Right lobe of liver (tissue), 6 donors: ENCODE measurements at regions not wholly inside any gene's neighbourhood (a gene's known extent, or its start where the extent isn't known, plus 50 kb on each side); places are given as distances from the start of the nearest gene placed in this dataset.

Experiments used
- ATAC-seq, 4 donors: fragments of 200-7000 bp; cut with Tn5 transposase; one replicate each; pipeline ENCODE4 v1.9.1; 2020; ENCODE audit warnings: mild to moderate bottlenecking in 4 of 4, moderate library complexity in 4 of 4
- DNase-seq, 3 donors: peaks; one replicate each; pipeline ENCODE4 v3.0.0-alpha.2; 2020
- H3K27ac ChIP-seq, 3 donors: fragments of 200-600 bp; one replicate each; pipeline ENCODE4 v1.8.0; 2022
- H3K27me3 ChIP-seq, 2 donors: fragments of 200-600 bp; one replicate each; pipeline ENCODE4 v1.8.0; 2022
- H3K36me3 ChIP-seq, 4 donors: fragments of 200-600 bp; sonication (generic) in 1 of 4; one replicate each; pipeline versions ENCODE4 v1.5.1 to v1.8.0; 2017 to 2022; ENCODE audit warnings: control low read depth in 1 of 4
- H3K4me1 ChIP-seq, 4 donors: fragments of 200-600 bp; sonication (generic) in 1 of 4; one replicate each; pipeline versions ENCODE4 v1.5.1 to v1.8.0; 2017 to 2022; ENCODE audit warnings: control low read depth in 1 of 4
- H3K4me3 ChIP-seq, 3 donors: fragments of 200-600 bp; one replicate each; pipeline ENCODE4 v1.8.0; 2022
- H3K9me3 ChIP-seq, 4 donors: fragments of 200-600 bp; sonication (generic) in 1 of 4; one replicate each; pipeline versions ENCODE4 v1.5.1 to v1.8.0; 2017 to 2022; ENCODE audit warnings: control low read depth in 1 of 4
- CTCF ChIP-seq, 4 donors: fragments of 200-600 bp in 3 of 4; fragments of 450-650 bp in 1 of 4; IDR thresholded peaks; one replicate each; pipeline versions ENCODE4 v1.5.1 to v1.8.0; 2016 to 2022; ENCODE audit warnings: antibody characterized with exemption in 4 of 4, mild to moderate bottlenecking in 2 of 4
- POLR2A ChIP-seq: fragments of 450-650 bp; IDR thresholded peaks from one replicate; pipeline ENCODE4 v1.6.1; 2017; ENCODE audit warnings: antibody characterized with exemption, mild to moderate bottlenecking
- WGBS: methylation state at CpG from one replicate; pipeline ENCODE4 v1.1.6; 2018; ENCODE audit warnings: low coverage, low lambda C conversion rate; ENCODE audit not compliant: insufficient coverage; ENCODE audit errors: missing lambda C conversion rate; 5-methylcytosine and 5-hydroxymethylcytosine counted together
- intact Hi-C, 2 donors: fragments of 100-400 bp; cut with DNase I; formaldehyde crosslinking; loops; one replicate each; pipeline versions ENCODE4 v1.11.2 to v1.14.1; 2022
- donor health status: DM: no; HTN: yes; CAD: no.
- donor health status: DM: no; HTN: no; CAD: no.
- donor health status: DM: no; HTN: no; CAD: no.
- donor health status: DM: no; HTN: yes; CAD: no.
- donor health status: DM: no; HTN: yes; CAD: no.

DNA sequence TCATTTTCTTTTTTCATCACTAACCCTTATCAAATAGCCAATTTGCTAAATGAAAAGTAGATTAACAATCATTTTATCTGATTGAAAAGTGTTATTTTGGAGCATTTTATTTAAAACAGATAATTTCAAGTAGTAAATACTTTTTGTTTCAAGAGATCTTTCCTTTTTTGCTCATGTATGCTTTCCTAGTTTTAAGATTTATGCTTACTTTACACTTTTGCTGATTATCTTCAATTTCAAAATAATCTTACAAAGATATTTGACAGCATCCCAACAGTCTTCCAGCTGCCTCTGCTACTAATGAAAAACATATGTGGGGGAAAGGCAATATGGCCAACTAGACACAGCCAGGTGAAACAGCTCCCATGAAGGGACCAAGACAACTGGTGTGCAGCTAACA is 1027.3 kb upstream of the CDH9 start:
- Histone ChIP-seq H3K27ac (no peak overlapping the region), H3K9me3 (no peaks in the 10 kb centered on the region), H3K36me3 (no peaks in the 10 kb centered on the region), H3K4me1 (no peaks in the 10 kb centered on the region), H3K27me3 (no peaks in the 10 kb centered on the region), H3K4me3 (no peak overlapping the region)
- intact Hi-C loops: no loop called here
- TF ChIP-seq POLR2A: no peak
- TF ChIP-seq CTCF (IDR thresholded peaks at IDR 0.05): no peak
- ATAC-seq: no peak
- DNase-seq: no peak

DNA sequence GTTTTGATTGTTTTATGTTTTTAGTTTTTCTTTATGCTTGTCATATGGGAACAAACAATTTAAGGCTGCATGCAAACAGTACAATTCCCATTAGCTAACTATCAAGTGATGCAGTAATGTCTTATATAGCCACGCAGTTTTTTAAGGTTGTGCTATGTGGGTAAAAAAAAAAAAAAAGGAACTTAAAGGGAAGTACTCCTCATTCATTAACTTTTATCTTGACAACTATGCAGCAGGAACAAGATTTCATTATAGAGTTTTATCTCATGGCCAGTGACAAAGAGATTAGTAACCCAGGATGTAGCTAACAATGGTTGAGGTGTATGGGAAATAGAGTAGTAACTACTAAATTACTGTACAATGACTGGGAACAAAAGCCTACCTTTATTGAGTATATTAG is 1008.2 kb upstream of the CDH9 start:
- no peaks in the 10 kb centered on the region for H3K9me3 ChIP-seq
- no peaks in the 10 kb centered on the region for H3K27me3 ChIP-seq
- intact Hi-C loops: no loop called here
- no peak for ATAC-seq
- H3K4me3 ChIP-seq: no peak overlapping the region
- WGBS: 35% methylated on average over 1 of the region's 1 CpG
- no peak for DNase-seq
- no peaks in the 10 kb centered on the region for H3K4me1 ChIP-seq
- H3K36me3 ChIP-seq: no peaks in the 10 kb centered on the region
- no peak overlapping the region for H3K27ac ChIP-seq
- TF ChIP-seq CTCF (IDR thresholded peaks at IDR 0.05): no peak
- no peak for TF ChIP-seq POLR2A

- 50% methylated on average over 1 of the region's 1 CpG for WGBS
- no peak overlapping the region for H3K4me3 ChIP-seq
- H3K36me3 ChIP-seq: no peaks in the 10 kb centered on the region
- ATAC-seq (no peak), DNase-seq (no peak)
- TF ChIP-seq POLR2A (no peak), CTCF (IDR thresholded peaks at IDR 0.05) (no peak)
- no peaks in the 10 kb centered on the region for H3K9me3 ChIP-seq
- no peaks in the 10 kb centered on the region for H3K4me1 ChIP-seq
- H3K27me3 ChIP-seq: no peaks in the 10 kb centered on the region
- intact Hi-C loops: no loop called here
- H3K27ac ChIP-seq: no peak overlapping the region
These were observed 989.5 kb upstream of the CDH9 start for GRCh38 chr5:28027851-28028250.

DNA sequence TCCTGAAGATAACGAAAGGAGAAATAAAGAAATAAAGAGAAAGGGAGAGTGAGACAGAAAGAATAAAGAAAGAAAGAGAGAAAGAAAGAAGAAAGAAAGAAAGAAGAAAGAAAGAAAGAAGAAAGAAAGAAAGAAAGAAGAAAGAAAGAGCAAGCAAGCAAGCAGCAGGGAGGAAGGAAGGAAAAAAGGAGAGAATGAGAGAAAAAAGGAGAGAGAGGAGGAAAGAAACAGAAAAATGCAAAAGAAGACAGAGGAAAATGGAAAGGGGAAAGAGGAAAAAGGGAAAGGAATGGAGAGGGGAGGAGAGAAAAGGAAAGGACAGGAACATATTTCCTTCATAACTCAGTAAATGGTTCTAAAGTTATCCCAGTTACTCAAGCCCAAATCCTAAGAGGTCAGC is 978.8 kb upstream of the CDH9 start:
- H3K9me3 ChIP-seq: no peaks in the 10 kb centered on the region
- no peak overlapping the region for H3K27ac ChIP-seq
- no peak for TF ChIP-seq POLR2A
- TF ChIP-seq CTCF (IDR thresholded peaks at IDR 0.05): no peak
- no peaks in the 10 kb centered on the region for H3K4me1 ChIP-seq
- no peak for ATAC-seq
- WGBS: 13% methylated on average over 1 of the region's 1 CpG
- no peaks in the 10 kb centered on the region for H3K27me3 ChIP-seq
- no peak for DNase-seq
- intact Hi-C loops: no loop called here
- H3K36me3 ChIP-seq: no peaks in the 10 kb centered on the region
- H3K4me3 ChIP-seq: no peak overlapping the region

- Histone ChIP-seq H3K27me3 (no peaks in the 10 kb centered on the region), H3K27ac (no peak overlapping the region), H3K4me3 (no peak overlapping the region), H3K9me3 (no peaks in the 10 kb centered on the region), H3K36me3 (no peaks in the 10 kb centered on the region), H3K4me1 (no peaks in the 10 kb centered on the region)
- DNase-seq (no peak), ATAC-seq (no peak)
- no peak for TF ChIP-seq POLR2A
- TF ChIP-seq CTCF (IDR thresholded peaks at IDR 0.05): peak; percentile 21 to 41 (median 22)
- intact Hi-C loops: no loop called here
- 56% methylated on average over 3 of the region's 3 CpGs for WGBS
These were observed 976.4 kb upstream of the CDH9 start for GRCh38 chr5:28014779-28015178.
